ENCODE measurements at regions not wholly inside any gene's neighbourhood (a gene's known extent, or its start where the extent isn't known, plus 50 kb on each side); places are given as distances from the start of the nearest gene placed in this dataset.

DNA sequence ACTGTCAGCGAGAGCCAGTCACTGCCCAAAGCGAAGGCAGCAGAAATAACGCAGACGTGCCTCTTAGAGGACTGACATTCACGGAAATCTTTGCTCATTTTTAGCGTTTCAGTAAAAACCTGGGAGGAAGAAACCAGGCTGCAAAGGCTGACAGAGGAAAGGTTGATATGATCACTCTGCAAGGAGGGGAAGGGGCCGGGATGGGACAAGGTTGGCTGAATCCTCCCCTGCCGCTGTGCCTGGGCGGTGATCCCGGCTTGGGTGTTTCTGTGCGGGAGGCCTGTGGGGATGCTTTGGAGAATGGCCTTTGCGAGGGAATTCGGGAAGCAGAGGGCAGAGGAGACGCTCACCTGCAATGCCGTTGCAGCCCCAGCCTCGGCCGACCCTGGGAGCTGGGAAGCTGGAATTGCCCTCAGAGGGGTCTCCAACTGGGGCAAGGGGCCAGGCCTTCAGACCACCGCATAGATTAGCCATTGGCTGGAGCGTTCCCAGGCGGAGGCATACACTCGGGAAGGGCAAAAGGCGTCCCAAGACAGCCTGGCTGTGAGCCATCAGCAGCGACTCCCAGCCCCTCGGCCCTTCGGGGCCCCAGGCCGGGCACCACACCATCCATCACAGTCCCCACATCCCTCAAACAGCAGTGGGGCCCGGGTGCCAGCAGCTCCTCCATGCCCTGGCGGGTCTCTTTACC, 111.7 kb upstream of the GPC1 start:
- no peak for DNase-seq (ENCODE audit: low spot score)
- ATAC-seq (ENCODE audit: low FRiP score): no peak
- TF ChIP-seq, protein P1, sequence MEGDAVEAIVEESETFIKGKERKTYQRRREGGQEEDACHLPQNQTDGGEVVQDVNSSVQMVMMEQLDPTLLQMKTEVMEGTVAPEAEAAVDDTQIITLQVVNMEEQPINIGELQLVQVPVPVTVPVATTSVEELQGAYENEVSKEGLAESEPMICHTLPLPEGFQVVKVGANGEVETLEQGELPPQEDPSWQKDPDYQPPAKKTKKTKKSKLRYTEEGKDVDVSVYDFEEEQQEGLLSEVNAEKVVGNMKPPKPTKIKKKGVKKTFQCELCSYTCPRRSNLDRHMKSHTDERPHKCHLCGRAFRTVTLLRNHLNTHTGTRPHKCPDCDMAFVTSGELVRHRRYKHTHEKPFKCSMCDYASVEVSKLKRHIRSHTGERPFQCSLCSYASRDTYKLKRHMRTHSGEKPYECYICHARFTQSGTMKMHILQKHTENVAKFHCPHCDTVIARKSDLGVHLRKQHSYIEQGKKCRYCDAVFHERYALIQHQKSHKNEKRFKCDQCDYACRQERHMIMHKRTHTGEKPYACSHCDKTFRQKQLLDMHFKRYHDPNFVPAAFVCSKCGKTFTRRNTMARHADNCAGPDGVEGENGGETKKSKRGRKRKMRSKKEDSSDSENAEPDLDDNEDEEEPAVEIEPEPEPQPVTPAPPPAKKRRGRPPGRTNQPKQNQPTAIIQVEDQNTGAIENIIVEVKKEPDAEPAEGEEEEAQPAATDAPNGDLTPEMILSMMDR (IDR thresholded peaks at IDR 0.05): no peak

DNA sequence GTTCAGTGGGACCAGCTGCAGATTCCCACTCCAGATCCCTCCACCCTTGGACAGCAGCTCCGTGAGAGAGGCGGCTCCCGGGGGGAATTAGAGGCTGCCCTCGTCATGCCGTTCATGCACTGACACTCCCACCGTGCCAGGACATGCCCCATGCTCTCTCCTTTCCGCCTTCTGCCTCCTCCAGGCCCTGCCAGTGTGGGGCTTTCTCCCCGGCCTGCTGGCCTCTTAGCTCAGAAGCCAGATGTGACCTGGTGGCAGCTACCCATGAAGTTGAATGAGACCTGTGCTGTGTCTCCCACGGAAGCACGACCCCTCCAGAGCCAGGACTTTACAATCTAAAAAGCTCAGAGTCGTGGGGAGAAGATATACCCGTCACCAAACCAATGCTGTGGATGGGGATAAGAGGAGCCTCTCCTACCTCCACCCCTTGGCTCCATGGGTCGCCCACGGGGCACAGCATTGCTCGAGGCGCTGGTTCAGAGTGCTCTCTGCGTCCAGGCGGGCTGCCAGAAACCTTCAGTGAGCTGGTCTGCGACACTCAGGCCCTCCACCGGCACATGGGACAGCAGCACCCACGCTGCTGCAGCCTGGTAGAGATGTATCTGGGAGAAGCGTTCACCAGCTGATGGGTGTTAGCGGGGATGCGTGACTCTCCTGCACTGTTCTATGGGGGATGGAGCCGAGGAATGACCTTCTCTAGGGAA, 111.0 kb upstream of the GPC1 start:
- TF ChIP-seq, protein P1 (IDR thresholded peaks at IDR 0.05): no peak
- no peak for ATAC-seq (ENCODE audit: low FRiP score)
- DNase-seq (ENCODE audit: low spot score): no peak

DNA sequence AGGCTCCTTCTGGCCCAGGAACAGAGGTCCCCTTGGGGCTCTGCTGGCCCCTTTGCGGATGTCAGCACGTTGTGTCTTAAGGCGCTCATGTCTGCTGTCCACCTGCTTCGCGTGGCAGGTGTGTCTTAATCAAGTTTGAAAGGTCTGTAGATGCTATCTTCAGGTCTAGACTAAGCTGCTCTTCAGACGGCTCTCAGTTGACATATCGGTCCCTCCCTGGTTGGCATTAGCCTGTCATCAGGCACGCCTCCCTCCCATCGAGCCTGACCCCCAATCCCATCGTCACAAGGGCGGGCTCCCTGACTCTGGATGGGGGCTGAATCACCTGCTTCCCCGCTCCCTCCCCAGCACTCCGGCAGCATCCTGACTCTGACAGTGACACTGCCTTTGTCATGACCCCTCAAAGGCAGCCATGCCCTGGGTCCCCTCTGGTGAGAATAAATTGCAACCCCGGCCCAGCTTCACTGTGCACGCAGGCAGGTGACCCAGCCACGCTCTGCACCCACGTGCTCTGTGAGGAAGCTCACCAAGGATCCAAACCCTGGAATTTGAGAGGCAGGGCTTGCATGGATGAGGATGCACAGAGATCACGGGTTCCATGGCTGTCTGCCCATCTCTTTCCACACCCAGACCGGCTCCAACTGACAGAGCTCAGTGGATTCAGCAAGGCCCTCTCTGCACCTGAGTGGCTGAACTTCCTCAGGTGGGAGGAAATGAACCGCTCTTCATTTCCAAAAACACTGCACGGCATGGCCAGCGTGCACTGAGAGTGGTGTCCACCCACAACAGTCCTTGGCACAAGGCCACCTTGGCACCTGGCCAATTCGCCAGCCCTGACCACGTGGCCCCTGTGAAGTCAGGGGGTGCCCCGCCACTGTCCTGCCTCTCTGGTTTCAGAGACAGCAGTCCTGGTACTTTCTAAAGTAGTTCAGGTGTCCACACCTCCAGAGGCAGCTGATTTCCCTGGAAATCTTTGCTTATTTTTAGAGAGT, 110.2 kb upstream of the GPC1 start:
- ATAC-seq (ENCODE audit: low FRiP score): no peak
- TF ChIP-seq, protein P1 (IDR thresholded peaks at IDR 0.05): no peak
- no peak for DNase-seq (ENCODE audit: low spot score)

DNA sequence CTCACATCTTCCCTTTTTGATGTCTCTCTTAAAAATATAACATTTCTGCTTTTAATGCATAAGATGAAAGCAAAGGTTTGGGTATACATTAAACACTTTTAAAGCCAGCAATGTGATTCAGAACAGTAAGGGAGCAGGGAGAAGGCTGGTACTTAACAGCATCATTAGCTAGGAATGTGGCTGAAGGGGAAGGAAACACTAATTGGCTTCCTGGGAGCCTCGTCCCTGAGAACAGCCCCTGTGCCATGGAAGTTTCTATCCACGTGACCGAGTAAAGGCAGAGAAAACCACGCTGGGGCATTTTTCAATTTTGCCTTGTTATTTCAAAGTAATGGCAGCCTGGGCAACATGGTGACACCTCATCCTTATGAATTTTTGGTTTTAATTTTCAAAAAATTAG, 109.2 kb upstream of the GPC1 start:
- DNase-seq (ENCODE audit: low spot score) (no peak), ATAC-seq (ENCODE audit: low FRiP score) (no peak)
- TF ChIP-seq, protein P1 (IDR thresholded peaks at IDR 0.05): no peak

DNA sequence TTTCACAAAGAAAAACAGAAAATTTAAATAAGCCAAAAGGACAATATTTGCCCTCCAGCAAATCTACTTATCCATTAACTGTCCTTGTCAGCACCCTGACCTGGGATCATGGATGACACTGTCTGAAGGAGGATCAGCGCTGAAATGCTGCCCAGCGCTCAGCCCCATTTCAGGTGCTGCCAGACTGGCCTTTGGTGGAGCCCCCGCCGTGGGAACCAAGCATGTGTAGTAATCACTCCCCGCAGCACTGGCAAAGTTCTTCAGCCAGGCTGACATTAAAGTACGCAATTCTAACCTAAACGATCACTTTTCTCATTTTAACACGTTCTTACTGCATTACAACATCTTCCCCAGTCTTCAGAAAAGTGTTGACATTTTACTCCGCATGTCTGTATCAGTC, 108.6 kb upstream of the GPC1 start:
- TF ChIP-seq, protein P1 (IDR thresholded peaks at IDR 0.05): no peak
- ATAC-seq (ENCODE audit: low FRiP score) (no peak), DNase-seq (ENCODE audit: low spot score) (no peak)

DNA sequence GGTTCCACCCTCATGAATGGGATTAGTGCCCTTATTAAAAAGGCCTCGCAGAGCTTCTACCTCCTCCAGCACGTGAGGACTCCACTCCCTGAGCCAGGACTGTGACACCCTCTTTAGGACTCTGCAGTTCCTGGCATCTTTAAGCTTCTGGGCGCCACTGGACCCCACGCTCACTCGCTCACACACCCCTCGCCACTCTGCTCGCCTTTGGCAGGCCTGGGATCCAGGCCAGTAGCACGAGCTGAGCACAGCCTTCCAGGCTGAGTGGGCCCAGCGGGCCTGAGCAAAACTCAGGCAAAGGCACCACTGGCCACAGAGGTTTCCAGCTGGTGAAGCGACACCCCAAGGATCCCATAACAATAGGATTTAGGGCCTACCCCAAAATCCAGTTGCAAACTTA, 107.9 kb upstream of the GPC1 start:
- no peak for DNase-seq (ENCODE audit: low spot score)
- TF ChIP-seq, protein P1 (IDR thresholded peaks at IDR 0.05): no peak
- no peak for ATAC-seq (ENCODE audit: low FRiP score)

Data from omental fat pad (tissue), 3 donors.